Cardiac muscle cell (in vitro differentiated cells and primary cell): ENCODE measurements at regions not wholly inside any gene's neighbourhood (a gene's known extent, or its start where the extent isn't known, plus 50 kb on each side); places are given as distances from the start of the nearest gene placed in this dataset.

Source experiments
- DNase-seq, 2 donors: peaks; one replicate each; pipeline versions ENCODE4 v3.0.0 to v3.0.0-alpha.2; 2010 to 2017; ENCODE audit warnings: low read depth in 1 of 2, low spot score in 1 of 2
- H3K27ac ChIP-seq: fragments of 200-600 bp; sonication (generic); 2 replicates; pipeline ENCODE4 v1.5.1; 2016
- H3K27me3 ChIP-seq: fragments of 200-600 bp; sonication (generic); 2 replicates; pipeline ENCODE4 v1.6.0; 2016; ENCODE audit warnings: control low read depth
- H3K36me3 ChIP-seq: fragments of 200-600 bp; sonication (generic); 2 replicates; pipeline ENCODE4 v1.5.1; 2016; ENCODE audit warnings: control low read depth
- H3K4me1 ChIP-seq: fragments of 200-600 bp; sonication (generic); 2 replicates; pipeline ENCODE4 v1.8.1; 2017; ENCODE audit warnings: low read depth, mild to moderate bottlenecking, mixed run types
- H3K4me3 ChIP-seq: fragments of 200-600 bp; sonication (generic); 2 replicates; pipeline ENCODE4 v1.5.1; 2016; ENCODE audit warnings: mild to moderate bottlenecking
- H3K9me3 ChIP-seq: fragments of 200-600 bp; sonication (generic); 2 replicates; pipeline ENCODE4 v1.5.1; 2017; ENCODE audit warnings: low read depth, mild to moderate bottlenecking, control low read depth
- CTCF ChIP-seq: IDR thresholded peaks from 2 replicates; pipeline ENCODE4 v1.5.1; 2012; ENCODE audit warnings: low read depth, mild to moderate bottlenecking, low read length

DNA sequence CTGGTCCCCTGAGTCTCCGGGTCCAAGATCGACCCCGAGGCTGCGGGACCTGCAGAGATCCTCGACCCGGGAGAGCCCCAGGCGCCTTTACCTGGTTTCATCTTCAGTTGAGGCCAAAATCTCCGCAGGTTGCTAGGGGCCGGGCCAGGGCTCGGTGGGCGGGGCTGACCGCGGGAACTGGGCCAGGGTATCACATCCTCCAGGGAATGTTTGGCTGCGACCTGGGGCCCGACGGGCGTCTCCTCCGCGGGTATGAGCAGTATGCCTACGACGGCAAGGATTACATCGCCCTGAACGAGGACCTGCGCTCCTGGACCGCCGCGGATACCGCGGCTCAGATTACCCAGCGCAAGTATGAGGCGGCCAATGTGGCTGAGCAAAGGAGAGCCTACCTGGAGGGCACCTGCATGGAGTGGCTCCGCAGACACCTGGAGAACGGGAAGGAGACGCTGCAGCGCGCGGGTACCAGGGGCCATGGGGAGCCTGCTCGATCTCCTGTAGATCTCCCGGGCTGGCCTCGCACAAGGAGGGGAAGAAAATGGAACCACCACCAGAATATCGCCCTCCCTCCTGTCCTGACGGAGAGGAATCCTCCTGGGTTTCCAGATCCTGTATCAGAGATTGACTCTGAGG is 53.8 kb upstream of the POLR1H start:
- no peaks in the 10 kb centered on the region for H3K9me3 ChIP-seq
- DNase-seq: no peak
- H3K36me3 ChIP-seq: no peaks in the 10 kb centered on the region
- no peak overlapping the region for H3K27ac ChIP-seq
- H3K4me3 ChIP-seq: peak overlapping the region; percentile 8
- H3K4me1 ChIP-seq: peaks cover 5% of the 10 kb centered on the region
- H3K27me3 ChIP-seq: peaks cover 63% of the 10 kb centered on the region
- TF ChIP-seq CTCF: no peak

GRCh38 chr6:30009113-30009512 is 52.0 kb upstream of the POLR1H start:
- Histone ChIP-seq H3K27me3 (peaks cover 58% of the 10 kb centered on the region), H3K36me3 (no peaks in the 10 kb centered on the region), H3K4me1 (peaks cover 5% of the 10 kb centered on the region), H3K27ac (no peak overlapping the region), H3K4me3 (no peak overlapping the region), H3K9me3 (no peaks in the 10 kb centered on the region)
- DNase-seq: no peak
- no peak for TF ChIP-seq CTCF
